WTC11 (cell line): ENCODE measurements at regions not wholly inside any gene's neighbourhood (a gene's known extent, or its start where the extent isn't known, plus 50 kb on each side); places are given as distances from the start of the nearest gene placed in this dataset.

Experiments used
- ATAC-seq: fragments of 200-7000 bp; cut with Tn5 transposase; 2 replicates; pipeline ENCODE4 v1.10.0; 2021; ENCODE audit warnings: mild to moderate bottlenecking, moderate library complexity
- CTCF ChIA-PET: fragments of 300-600 bp; sonication (Branson Sonifier 250); formaldehyde crosslinking; loops from one replicate; lab custom pipeline; 2021; ENCODE audit warnings: antibody characterized with exemption; lab: Charles Lee
- POLR2A ChIA-PET: fragments of 350-600 bp; sonication (Branson Sonifier 250); formaldehyde crosslinking; loops from one replicate; lab custom pipeline; 2021; ENCODE audit warnings: antibody characterized with exemption; lab: Charles Lee
- DNase-seq: peaks from one replicate; pipeline ENCODE4 v3.0.0; 2021; ENCODE audit warnings: low spot score
- H3K27ac Mint-ChIP-seq: 2 replicates; pipeline ENCODE4 v1.8.0; 2021; ENCODE audit warnings: mixed read lengths
- H3K27me3 Mint-ChIP-seq: 2 replicates; pipeline ENCODE4 v1.8.0; 2021; ENCODE audit warnings: low read depth, mild to moderate bottlenecking, moderate library complexity, mixed read lengths
- H3K36me3 Mint-ChIP-seq: 2 replicates; pipeline ENCODE4 v1.8.0; 2021; ENCODE audit warnings: mixed read lengths
- H3K4me1 Mint-ChIP-seq: 2 replicates; pipeline ENCODE4 v1.8.0; 2022; ENCODE audit warnings: mixed read lengths
- H3K4me3 Mint-ChIP-seq: 2 replicates; pipeline ENCODE4 v1.8.0; 2021; ENCODE audit warnings: mild to moderate bottlenecking, moderate library complexity, mixed read lengths
- H3K9me3 Mint-ChIP-seq: 2 replicates; pipeline ENCODE4 v1.8.0; 2021; ENCODE audit warnings: mixed read lengths
- CTCF ChIP-seq: fragments of 200-600 bp; IDR thresholded peaks from 2 replicates; pipeline ENCODE4 v1.8.0; 2022; ENCODE audit warnings: antibody characterized with exemption
- E2F5 ChIP-seq: sonication (generic); formaldehyde crosslinking; IDR thresholded peaks from 2 replicates; pipeline ENCODE4 v1.8.1; 2022; ENCODE audit warnings: mild to moderate bottlenecking, moderate library complexity, missing genetic modification reagents
- ESRRA ChIP-seq: sonication (generic); formaldehyde crosslinking; IDR thresholded peaks from 2 replicates; pipeline ENCODE4 v1.8.1; 2022; ENCODE audit warnings: mild to moderate bottlenecking, missing genetic modification reagents, borderline replicate concordance
- FOXJ3 ChIP-seq: sonication (generic); formaldehyde crosslinking; IDR thresholded peaks from 2 replicates; pipeline ENCODE4 v1.9.0; 2021; ENCODE audit warnings: missing genetic modification reagents, mild to moderate bottlenecking, borderline replicate concordance
- FOXK1 ChIP-seq: sonication (generic); formaldehyde crosslinking; IDR thresholded peaks from 2 replicates; pipeline ENCODE4 v1.8.0; 2022; ENCODE audit warnings: mild to moderate bottlenecking, moderate library complexity, missing genetic modification reagents
- NR1H2 ChIP-seq: sonication (generic); formaldehyde crosslinking; IDR thresholded peaks from 2 replicates; pipeline ENCODE4 v1.9.0; 2021; ENCODE audit warnings: mild to moderate bottlenecking, moderate library complexity, missing genetic modification reagents
- PRDM15 ChIP-seq: sonication (generic); formaldehyde crosslinking; IDR thresholded peaks from 2 replicates; pipeline ENCODE4 v1.8.0; 2022; ENCODE audit warnings: missing genetic modification reagents
- PREB ChIP-seq: sonication (generic); formaldehyde crosslinking; IDR thresholded peaks from 2 replicates; pipeline ENCODE4 v1.8.1; 2022; ENCODE audit warnings: mild to moderate bottlenecking, missing genetic modification reagents, moderate library complexity, borderline replicate concordance
- SOX15 ChIP-seq: fragments of 250-450 bp; sonication (Bioruptor Pico); IDR thresholded peaks from 2 replicates; pipeline ENCODE4 v1.9.0; 2021; ENCODE audit warnings: mild to moderate bottlenecking
- USF1 ChIP-seq: sonication (generic); formaldehyde crosslinking; IDR thresholded peaks from 2 replicates; pipeline ENCODE4 v1.8.0; 2022; ENCODE audit warnings: mild to moderate bottlenecking, missing genetic modification reagents
- ZBTB21 ChIP-seq: sonication (generic); formaldehyde crosslinking; IDR thresholded peaks from 2 replicates; pipeline ENCODE4 v1.8.1; 2023; ENCODE audit warnings: mild to moderate bottlenecking, missing genetic modification reagents, borderline replicate concordance
- ZNF396 ChIP-seq: fragments of 250-450 bp; sonication (Bioruptor Pico); IDR thresholded peaks from 2 replicates; pipeline ENCODE4 v1.8.0; 2021; ENCODE audit warnings: mild to moderate bottlenecking, moderate library complexity, borderline replicate concordance
- ZNF416 ChIP-seq: fragments of 250-450 bp; sonication (Bioruptor Pico); IDR thresholded peaks from 2 replicates; pipeline ENCODE4 v1.9.0; 2021; ENCODE audit warnings: mild to moderate bottlenecking, inconsistent platforms
- ZNF671 ChIP-seq: fragments of 250-450 bp; sonication (Bioruptor Pico); IDR thresholded peaks from 2 replicates; pipeline ENCODE4 v1.8.0; 2021; ENCODE audit warnings: mild to moderate bottlenecking
- TF ChIP-seq, protein P1 (sequence below): sonication (generic); formaldehyde crosslinking; IDR thresholded peaks from 2 replicates; pipeline ENCODE4 v1.8.1; 2023; ENCODE audit warnings: mild to moderate bottlenecking, missing genetic modification reagents, moderate library complexity
- TF ChIP-seq, protein P2 (sequence below): sonication (generic); formaldehyde crosslinking; IDR thresholded peaks from 2 replicates; pipeline ENCODE4 v1.8.0; 2023; ENCODE audit warnings: missing genetic modification reagents

DNA sequence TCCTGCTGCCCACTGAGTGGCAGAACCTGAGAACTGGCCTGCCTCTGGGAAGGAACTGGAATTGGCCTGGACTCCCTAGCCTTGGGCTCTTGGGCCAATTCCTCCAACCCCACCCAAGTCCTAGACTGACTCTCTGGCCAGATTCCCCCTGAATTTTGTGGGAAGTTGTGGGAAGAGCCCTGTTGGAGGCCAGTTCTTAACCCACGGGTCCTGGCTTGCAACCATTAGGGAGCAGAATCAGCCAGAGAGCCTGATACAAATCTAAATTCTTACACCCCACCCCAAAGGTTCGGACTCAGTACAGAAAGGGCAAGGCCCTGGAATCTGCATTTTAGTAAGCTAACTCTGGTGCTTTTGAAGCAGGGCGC is 125.3 kb upstream of the SLC25A48 start:
- H3K9me3 Mint-ChIP-seq: no peaks in the 10 kb centered on the region
- no peak for ATAC-seq
- no peaks in the 10 kb centered on the region for H3K36me3 Mint-ChIP-seq
- peaks cover 4% of the 10 kb centered on the region for H3K4me1 Mint-ChIP-seq
- ChIA-PET CTCF (interaction anchor here (1.8 kb wide), 1 partner anchor 143 kb away, joined by 9 read pairs; no protein-coding TSS in a partner anchor), POLR2A (no interaction called here)
- TF ChIP-seq FOXK1 (CRISPR knock-in tag): no peak
- TF ChIP-seq USF1 (CRISPR knock-in tag): no peak
- no peak for TF ChIP-seq NR1H2 (CRISPR knock-in tag)
- TF ChIP-seq ZNF416 (CRISPR knock-in tag): no peak
- no peak for TF ChIP-seq ZBTB21 (CRISPR knock-in tag)
- TF ChIP-seq, protein P1, sequence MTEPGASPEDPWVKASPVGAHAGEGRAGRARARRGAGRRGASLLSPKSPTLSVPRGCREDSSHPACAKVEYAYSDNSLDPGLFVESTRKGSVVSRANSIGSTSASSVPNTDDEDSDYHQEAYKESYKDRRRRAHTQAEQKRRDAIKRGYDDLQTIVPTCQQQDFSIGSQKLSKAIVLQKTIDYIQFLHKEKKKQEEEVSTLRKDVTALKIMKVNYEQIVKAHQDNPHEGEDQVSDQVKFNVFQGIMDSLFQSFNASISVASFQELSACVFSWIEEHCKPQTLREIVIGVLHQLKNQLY: no peak
- no peak for TF ChIP-seq ZNF396 (CRISPR knock-in tag)
- TF ChIP-seq SOX15 (CRISPR knock-in tag): no peak
- TF ChIP-seq ZNF671 (CRISPR knock-in tag): no peak
- TF ChIP-seq ESRRA (CRISPR knock-in tag): no peak
- TF ChIP-seq, protein P2, sequence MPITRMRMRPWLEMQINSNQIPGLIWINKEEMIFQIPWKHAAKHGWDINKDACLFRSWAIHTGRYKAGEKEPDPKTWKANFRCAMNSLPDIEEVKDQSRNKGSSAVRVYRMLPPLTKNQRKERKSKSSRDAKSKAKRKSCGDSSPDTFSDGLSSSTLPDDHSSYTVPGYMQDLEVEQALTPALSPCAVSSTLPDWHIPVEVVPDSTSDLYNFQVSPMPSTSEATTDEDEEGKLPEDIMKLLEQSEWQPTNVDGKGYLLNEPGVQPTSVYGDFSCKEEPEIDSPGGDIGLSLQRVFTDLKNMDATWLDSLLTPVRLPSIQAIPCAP (CRISPR knock-in tag): no peak
- no peak for TF ChIP-seq FOXJ3 (CRISPR knock-in tag)
- no peak for TF ChIP-seq E2F5 (CRISPR knock-in tag)
- TF ChIP-seq PRDM15 (CRISPR knock-in tag): no peak
- TF ChIP-seq PREB (CRISPR knock-in tag): no peak
- no peak for TF ChIP-seq CTCF
- no peak overlapping the region for H3K4me3 Mint-ChIP-seq
- 0 out of 2 replicates have a peak, but pooled peaks cover 4% of the 10 kb centered on the region for H3K27me3 Mint-ChIP-seq
- no peak overlapping the region for H3K27ac Mint-ChIP-seq
- DNase-seq: no peak
